ENCODE measurements at regions not wholly inside any gene's neighbourhood (a gene's known extent, or its start where the extent isn't known, plus 50 kb on each side); places are given as distances from the start of the nearest gene placed in this dataset.

- TF ChIP-seq CTCF (tag by site-specific recombination; IDR thresholded peaks at IDR 0.05) (no peak), ZNF202 (tag by site-specific recombination; IDR thresholded peaks at IDR 0.05; ENCODE audit: borderline replicate concordance) (no peak)
These were observed 70.0 kb upstream of the CPM start for GRCh38 chr12:69002969-69003368.

Measured in HEK293 (cell line).